ENCODE measurements at regions not wholly inside any gene's neighbourhood (a gene's known extent, or its start where the extent isn't known, plus 50 kb on each side); places are given as distances from the start of the nearest gene placed in this dataset.
"Not testable (repeated sequence)": the region's sequence is repeated elsewhere in the genome, so short reads cannot be mapped to it uniquely, and the experiment has no call there.

DNA sequence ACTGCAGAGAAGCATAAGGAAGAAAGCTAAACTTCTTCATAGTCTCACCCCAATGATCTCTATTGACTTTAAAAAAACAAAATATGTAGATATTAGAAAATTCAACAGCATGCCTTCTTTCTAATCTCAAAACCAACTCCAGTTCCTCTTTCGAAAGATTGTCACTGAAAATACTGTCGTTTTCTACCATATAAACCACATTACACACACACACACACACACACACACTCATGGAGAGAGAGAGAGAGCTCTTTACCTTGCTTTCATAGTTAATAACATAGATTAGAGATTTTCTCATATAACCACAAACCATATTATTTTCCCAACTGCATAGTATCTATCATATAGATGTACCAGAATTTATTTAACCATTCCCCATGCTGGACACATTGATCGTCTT, 296.2 kb upstream of the MGMT start:
- no peak for DNase-seq (ENCODE audit: low spot score)

DNA sequence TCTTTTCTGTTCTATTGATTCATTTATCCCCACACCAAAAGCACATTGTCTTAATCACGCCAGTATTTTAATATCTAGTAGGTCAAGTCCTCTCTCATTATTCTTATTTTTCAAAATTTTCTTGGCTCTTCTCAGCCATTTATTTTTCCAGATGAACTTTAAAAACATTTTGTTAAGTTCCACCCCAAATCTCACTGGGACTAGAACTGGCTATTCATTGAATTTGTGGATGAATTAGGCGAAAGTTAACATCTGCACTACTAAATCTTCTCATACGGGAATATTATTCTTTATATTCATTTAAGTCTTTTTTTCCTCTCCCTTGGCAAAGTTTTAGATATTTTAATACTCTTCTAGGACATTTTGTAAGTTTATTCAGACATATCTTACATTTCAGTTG, 295.2 kb upstream of the MGMT start:
- DNase-seq (ENCODE audit: low spot score), result no peak

- DNase-seq (ENCODE audit: low spot score), result no peak
These were observed 292.6 kb upstream of the MGMT start for GRCh38 chr10:129174232-129175014.

- DNase-seq (ENCODE audit: low spot score), result no peak
These were observed 287.6 kb upstream of the MGMT start for GRCh38 chr10:129179245-129179971.

DNA sequence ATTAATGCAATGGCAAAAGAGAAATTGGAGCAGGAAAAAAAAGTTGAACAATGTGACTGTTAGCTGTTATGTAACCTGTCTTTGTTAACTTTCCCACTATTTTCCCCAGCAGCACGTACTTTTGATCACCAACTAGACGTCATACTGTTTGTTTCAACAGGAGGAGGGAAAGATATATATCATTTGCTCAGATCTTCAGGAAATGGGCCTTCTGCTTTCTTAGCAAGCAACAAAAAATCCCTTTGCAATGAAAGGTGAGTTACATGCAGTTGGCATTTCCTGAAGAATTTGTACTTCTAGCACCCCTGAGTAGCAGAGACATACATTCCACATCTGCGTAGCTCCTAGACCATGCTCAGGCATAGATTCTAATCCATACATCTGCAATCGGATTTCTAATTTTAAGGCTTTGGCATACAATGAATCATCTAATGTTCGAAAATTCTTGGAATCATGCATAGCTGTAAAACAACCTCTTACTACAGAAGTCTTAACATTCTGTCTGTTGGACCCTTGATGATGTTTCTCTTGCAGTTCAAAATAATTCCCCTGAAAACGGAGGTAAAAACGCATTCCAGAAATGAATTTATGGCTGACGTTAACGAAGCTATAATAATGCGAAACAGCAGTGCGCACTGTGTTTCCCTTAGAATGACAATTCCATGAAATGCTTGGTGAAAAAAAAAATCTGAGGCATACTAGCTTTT, 286.9 kb upstream of the MGMT start:
- no peak for DNase-seq (ENCODE audit: low spot score)

GRCh38 chr10:129184196-129184595, 282.8 kb upstream of the MGMT start:
- DNase-seq (ENCODE audit: low spot score), result no peak

GRCh38 chr10:129187331-129187730, 279.7 kb upstream of the MGMT start:
- DNase-seq (ENCODE audit: low spot score), result no peak

DNA sequence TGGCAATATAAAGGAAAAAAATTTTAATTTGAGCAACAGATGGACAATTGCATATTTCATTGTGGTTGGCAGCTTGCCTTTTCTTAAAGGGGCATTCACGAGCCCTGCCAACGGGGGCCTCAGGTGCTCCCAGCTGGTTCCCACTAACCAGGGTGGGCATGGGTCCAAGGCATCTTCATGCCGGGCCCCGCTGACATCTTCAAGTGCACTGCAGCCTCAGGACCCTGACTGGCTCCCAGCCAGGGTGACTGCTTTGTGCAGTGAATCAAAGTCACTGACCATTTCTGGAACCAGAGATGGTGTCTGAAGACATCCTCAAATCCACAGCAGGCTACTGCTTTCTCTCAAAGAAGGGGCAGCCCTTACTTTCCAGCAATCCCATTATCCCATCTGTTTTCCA, 275.2 kb upstream of the MGMT start:
- DNase-seq (ENCODE audit: low spot score), result no peak

- DNase-seq (ENCODE audit: low spot score), result peak; percentile 18
These were observed 274.5 kb upstream of the MGMT start for GRCh38 chr10:129192344-129193128.

- peak; percentile 37 for DNase-seq (ENCODE audit: low spot score)
These were observed 273.9 kb upstream of the MGMT start for GRCh38 chr10:129193148-129193547.

DNA sequence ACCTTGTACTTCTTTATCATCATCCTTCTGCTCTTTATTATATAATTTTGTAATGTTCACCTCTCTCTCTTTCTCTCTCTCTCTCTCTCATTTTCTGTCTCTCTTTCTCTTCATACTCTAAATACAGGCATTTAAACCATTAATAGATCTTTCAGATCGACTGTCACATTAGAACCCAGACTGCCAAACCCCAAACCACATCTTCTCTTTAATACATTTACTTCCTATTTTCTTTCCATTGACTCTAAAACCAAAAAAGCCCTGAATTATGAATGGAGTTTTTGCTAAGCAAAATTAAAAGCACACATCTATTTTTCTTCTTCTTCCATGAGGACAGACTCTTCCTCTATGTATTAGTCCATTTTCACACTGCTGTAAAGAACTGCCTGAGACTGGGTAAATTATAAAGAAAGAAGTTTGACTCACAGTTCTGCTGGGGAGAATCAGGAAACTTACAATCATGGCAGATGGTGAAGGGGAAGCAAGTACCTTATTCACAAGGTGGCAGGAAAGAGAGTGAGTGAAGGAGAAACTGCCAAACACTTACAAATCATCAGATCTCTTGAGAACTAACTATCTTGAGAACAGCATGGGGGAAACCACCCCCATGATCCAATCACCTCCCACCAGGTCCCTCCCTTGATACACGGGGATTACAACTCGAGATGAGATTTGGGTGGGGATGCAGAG, 272.7 kb upstream of the MGMT start:
- no peak for DNase-seq (ENCODE audit: low spot score)

DNA sequence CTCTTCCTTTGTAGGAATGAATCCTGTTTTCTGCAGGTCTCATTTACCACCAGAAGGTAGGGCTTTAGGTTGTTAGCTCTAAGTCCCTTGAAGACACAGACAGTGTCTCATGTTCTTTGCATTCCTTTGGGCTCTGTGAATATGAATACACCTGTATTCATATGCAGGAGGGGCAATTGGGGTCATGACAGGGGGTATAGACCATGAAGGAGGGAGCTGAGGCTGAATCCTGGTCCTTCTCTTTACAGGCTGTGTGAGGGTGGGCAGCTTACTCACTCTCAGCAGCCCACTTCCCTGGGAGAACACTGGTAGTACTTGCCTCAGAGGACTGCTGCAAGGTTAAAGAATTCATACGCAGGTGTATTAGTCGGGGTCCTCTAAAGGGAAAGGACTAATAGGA, 267.2 kb upstream of the MGMT start:
- no peak for DNase-seq (ENCODE audit: low spot score)

- DNase-seq (ENCODE audit: low spot score), result no peak
These were observed 263.2 kb upstream of the MGMT start for GRCh38 chr10:129203819-129204218.

GRCh38 chr10:129207297-129207696, 259.7 kb upstream of the MGMT start:
- no peak for DNase-seq (ENCODE audit: low spot score)

GRCh38 chr10:129210876-129211275, 256.2 kb upstream of the MGMT start:
- DNase-seq (ENCODE audit: low spot score), result no peak

GRCh38 chr10:129213256-129213655, 253.8 kb upstream of the MGMT start:
- DNase-seq (ENCODE audit: low spot score), result no peak

- not testable (repeated sequence) for DNase-seq (ENCODE audit: low spot score)
These were observed 253.0 kb upstream of the MGMT start for GRCh38 chr10:129213996-129214395.

- DNase-seq (ENCODE audit: low spot score), result no peak
These were observed 247.7 kb upstream of the MGMT start for GRCh38 chr10:129219364-129219763.

- no peak for DNase-seq (ENCODE audit: low spot score)
These were observed 244.6 kb upstream of the MGMT start for GRCh38 chr10:129222436-129222835.

DNA sequence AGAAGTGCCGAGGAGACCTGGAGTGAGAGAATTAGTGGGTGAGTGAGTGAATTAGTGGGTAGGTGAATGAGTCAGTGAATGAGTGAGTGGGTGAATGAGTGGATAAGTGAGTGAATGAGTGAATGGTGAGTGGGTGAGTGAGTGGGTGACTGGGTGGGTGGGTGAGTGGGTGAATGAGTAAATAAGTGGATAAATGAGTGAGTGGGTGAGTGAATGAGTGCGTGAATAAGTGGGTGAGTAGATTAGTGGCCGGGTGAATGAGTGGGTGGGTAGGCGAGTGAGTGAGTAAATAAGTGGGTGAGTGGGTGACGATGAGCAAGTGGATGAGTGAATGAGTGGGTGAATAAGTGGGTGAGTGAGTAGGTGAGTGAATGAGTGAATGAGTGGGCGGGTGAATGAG, 243.7 kb upstream of the MGMT start:
- DNase-seq (ENCODE audit: low spot score), result no peak

DNA sequence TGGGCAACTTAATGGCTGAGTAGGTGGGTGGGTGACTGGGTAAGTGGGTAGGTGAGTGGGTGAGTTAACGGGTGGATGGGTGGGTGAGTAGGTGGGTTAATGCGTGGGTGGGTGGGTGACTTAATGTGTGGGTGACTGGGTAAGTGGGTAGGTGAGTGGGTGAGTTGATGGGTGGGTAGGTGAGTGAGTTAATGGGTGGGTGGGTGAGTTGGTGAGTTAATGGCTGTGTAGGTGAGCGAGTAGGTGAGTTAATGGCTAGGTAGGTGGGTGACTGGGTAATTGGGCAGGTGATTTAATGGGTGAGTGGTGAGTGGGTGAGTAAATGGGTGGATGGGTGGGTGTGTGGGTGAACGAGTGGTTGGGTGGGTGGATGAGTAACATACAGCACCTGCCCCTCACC, 243.0 kb upstream of the MGMT start:
- DNase-seq (ENCODE audit: low spot score), result no peak

DNA sequence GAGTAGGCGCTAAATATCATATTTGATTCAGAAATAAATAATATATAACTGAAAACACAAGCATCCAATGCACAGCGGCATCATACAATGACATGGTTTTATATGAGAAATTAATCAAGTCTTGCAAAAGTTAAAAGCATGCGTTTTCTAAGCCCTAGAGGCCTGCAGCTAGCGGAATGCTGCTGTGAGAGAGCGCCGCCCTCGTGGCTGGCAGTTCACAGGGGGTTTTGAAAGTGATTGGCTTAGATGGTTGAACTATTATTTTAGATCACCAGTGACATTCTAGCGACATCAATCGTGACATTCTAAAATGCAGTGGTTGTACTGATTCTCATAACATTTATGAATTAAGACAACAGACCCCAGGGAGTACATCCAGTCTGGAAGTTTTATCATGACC, 235.2 kb upstream of the MGMT start:
- DNase-seq (ENCODE audit: low spot score), result no peak

Measured in AG20443 (cell line).